Inflammatory macrophage treated with lipopolysaccharide for 1 hour (primary cell): ENCODE measurements at regions not wholly inside any gene's neighbourhood (a gene's known extent, or its start where the extent isn't known, plus 50 kb on each side); places are given as distances from the start of the nearest gene placed in this dataset.

ENCODE experiments used
- DNase-seq, 2 donors: peaks; one replicate each; pipeline ENCODE4 v3.0.0-alpha.2; 2020 to 2022

DNA sequence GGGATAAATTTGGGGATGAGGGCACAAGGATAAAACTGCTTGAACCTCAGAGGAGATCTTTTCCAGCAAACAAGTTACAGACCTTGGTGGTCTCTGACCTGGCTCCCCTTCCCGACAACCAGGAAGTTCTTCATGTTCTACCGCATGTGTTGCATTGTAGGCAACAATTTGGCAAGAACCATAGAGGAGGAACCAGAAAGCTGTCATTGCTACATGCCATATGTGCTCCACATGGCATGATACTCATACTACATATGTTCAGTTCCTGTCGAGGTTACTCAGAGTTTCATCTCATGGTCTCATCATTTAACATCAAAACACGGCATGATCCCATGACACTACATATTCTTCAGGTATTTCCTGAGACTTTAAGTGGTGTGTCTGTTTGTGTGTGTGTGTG is 235.9 kb downstream of the OR13H1 start:
- DNase-seq, result no peak

DNA sequence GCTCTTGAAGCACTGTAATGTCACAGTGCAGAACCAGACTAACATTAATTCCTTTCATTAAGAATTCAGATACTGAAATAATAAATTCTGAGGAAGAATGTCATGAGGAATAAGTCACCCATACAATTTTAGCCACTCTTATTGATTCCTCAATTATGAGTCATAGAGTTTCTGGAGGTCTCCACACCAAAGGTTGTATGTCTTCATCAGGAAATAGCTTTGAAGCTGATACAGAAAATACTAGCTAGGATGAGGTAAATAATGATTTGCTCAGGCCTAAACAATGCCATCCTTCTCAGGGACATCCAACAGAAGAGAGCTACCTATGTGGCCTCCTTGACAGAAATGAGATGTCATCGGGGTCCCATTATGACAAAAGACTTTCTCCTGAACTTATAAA is 238.8 kb downstream of the OR13H1 start:
- DNase-seq, result no peak

- no peak for DNase-seq
These were observed 239.4 kb upstream of the STK26 start for GRCh38 chrX:131783555-131784308.

- no peak for DNase-seq
These were observed 233.4 kb upstream of the STK26 start for GRCh38 chrX:131789664-131790063.

DNA sequence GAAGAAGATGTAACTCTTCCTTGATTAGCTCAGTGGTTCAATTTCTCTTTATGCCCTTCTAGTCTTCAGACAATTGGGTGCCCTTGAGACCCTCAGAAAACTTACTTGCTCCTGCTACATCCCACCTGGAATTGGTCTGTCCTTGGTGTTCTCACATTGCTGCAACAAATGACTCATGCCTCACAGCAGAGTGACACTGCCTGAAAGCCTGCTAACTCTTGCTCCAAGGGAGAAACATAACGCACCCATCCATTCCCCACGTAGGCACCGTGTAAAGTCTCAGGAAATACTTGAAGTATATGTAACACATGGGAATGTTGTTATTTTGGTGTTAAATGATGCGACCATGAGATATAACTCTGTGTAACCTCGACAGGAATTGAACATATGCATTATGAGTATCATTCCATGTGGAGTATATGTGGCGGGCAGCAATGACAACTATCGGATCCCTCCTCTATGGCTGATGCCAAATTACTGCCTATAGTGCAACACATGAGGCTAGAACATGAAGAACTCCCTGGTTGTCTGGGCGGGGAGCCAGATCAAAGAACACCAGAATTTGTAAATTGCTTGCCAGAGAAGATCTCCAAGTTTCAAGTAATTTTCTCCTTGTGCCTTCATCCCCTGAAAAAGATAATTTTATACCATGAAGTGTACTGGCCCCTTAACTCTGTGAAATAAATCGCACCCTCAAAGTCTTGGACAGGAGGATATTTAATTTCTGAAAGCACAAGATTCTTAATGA is 231.3 kb upstream of the STK26 start:
- no peak for DNase-seq

DNA sequence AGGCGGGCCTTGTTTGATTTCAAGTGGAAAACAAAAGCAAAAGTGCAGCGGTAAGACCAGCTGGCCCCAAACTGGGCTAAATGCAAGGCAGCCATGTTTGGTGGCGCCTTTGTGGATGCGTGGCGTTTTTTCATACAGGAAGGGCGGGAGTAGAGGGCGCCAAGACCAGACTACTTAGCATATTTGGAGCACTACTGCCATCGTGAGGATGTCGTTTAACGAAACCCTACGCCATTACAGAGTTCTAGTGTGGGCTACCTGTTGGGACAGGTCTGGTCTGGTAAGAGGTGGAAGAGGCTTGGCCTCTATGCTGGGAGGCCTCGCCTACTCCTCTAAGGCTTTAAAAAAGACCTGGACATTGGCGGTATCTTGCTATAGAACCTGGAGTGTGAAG is 230.7 kb upstream of the STK26 start:
- no peak for DNase-seq

- no peak for DNase-seq
These were observed 230.2 kb upstream of the STK26 start for GRCh38 chrX:131792789-131793462.

GRCh38 chrX:131795442-131796229 is 227.5 kb upstream of the STK26 start:
- DNase-seq, result no peak

DNA sequence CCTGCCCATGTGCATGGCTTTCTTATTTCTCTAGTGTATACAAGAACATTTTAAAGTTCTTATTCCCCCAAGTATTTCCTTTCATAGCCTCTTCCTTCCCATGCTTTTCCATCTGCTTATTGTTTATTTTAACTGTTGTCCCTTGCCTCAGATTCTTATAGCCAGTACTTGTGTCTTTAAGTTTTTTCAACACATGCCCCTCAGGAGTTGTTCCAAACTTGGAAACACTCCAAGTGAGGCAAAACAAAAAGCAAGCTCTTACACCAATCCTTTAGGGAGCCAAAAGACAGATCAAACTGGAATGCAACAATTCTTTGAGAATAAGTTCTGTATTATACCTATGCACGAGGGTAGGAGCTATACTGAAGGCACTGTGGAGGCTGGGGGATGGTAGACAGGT is 222.0 kb upstream of the STK26 start:
- no peak for DNase-seq

DNA sequence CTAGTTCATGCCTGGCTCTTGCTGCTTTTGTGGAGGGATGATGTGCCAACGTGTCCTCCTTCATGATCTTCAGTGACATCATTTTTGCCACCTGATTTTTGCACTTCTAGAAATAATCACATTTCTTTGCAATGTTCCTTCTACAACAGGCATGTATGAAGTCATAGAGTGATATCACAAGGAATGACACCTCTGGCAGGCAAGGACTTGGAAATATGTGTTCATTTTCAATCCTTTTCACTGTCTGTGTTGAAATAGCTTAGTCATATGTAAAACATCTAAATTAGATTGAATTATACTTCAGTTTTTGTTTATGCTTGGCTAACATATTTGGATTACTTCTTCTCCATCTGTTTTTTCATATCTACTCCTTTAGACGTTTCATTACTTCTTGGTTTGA is 221.2 kb upstream of the STK26 start:
- DNase-seq, result no peak

DNA sequence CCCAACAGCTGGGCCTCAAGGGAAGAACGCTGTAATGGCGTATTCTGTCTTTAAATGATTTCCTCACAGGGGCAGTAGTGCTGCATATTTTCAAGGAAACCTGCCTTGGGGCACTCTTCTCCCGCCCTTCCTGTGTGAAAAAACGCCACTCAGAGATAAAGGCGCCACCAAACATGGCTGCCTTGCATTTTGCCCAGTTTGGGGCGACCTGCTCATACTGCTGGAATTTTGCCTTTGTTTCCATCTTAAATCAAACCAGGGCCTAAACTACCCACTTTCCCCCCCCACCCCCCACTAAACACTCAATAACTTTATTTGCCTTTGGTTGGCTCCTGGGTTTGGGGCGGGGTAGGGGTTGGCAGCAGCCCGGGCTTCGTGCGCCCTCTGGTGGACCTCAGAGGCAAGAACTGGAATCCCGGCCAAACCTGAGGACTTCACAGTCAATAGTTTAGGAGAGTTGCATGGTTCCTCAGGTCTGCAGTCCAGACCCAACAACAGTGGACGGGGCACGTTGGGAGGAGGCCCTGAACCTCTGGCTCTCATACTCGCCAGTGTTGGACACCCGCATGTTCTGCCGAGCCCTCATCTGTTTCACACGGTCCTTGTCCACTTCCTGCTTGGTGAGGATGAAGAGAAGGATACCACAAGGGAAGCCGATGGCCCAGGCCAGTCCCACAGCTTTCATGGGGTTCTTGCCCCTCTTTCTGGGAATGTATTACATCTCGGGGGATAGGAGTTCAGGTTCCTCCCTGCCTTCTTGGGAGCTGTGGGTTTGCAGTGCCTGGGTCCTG is 220.1 kb upstream of the STK26 start:
- DNase-seq, result peak in 1 of 2 donors; percentile 12

GRCh38 chrX:131812847-131813825 is 210.0 kb upstream of the STK26 start:
- DNase-seq, result peak; percentile 84 to 94

GRCh38 chrX:131816551-131817136 is 206.5 kb upstream of the STK26 start:
- DNase-seq, result peak; percentile 85 to 92

DNA sequence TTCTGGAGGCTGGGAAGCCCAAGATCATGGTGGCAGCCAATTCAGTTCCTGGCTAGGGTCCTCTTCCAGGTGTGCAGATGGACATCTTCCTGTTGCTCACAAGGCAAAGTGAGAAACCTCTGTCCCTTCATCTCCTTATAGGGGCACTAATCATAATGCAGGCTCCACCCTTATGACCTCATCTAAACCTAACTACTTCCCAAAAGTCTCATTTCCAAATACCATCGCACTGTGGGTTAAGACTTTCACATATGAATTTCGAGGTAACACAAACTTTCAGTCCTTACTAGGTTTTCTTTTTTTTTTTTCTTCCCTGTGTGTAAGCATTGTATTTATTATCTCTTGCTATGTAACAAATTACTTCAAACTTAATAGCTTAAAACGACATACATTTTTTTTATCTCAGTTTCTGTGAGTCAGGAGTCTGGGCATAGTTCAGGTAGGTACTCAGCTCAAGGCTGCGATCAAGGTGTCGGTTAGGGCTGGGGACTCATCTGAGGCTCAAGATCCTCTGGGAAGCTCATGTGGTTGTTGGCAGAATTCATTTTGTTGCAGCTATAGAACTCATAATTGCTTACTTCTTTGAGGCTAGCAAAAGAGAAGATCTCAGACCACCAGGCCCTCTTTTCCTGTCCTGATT is 204.7 kb upstream of the STK26 start:
- peak; percentile 53 to 60 for DNase-seq

GRCh38 chrX:131821945-131822622 is 201.0 kb upstream of the STK26 start:
- DNase-seq, result no peak

GRCh38 chrX:131826572-131826971 is 196.5 kb upstream of the STK26 start:
- DNase-seq, result no peak

DNA sequence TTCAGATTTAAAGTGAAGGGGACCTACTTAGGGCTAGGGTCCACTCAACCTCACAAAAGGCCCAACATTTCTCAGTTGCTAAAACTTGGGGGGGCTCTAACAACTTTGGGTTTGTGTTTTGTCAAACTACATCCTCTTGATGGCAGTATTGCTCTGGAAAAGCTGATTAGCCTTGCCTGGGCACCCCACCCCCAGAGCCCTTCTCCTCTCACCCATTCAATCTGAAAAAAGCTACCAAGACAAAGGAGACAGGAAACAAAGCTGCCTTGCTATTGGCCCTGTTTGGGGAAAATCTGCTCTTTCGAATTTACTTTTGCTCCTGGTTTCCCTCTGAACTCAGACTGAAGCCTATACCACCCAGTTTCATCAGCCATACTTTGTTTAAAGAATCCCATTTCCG is 195.2 kb upstream of the STK26 start:
- no peak for DNase-seq

- DNase-seq, result no peak
These were observed 194.6 kb upstream of the STK26 start for GRCh38 chrX:131828482-131828881.

DNA sequence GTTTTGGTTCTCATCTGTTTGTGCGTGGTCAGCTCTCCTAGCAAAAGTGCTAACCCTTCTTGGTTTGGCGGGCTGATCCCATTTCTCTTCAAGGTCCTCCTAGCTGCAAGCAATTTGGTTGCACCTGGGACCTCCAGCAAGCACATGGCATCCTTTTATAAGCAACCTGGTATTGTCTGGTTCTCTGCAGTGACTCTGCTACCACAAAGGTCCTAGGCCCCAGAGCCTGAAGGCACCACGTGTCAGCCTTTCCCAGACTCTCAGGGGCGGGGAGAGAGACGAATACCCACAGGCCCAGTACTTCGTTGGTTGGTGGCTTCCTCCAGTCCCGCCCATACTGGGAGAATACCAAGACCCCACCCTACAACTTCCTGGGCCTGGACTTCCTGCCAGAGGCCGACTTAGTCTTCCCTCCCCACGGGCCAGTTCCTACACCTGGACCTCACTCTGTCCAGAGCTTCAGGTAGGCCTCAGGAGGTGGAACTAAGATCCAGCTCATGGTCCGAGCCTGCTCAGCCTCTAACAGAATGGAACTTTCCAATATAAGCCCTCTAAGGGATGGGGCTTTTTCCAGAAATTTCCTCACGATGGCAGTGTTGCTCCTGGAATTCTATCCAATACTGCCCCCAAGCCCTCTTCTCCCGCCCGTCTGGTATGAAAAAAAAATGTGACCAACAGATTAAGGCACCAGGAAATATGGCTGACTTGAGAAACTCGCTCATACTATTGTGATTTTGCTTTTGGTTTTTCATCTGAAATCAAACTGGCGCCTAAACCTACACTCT is 192.5 kb upstream of the STK26 start:
- DNase-seq, result peak; percentile 72 to 90
